PC-3 (cell line): ENCODE measurements at regions not wholly inside any gene's neighbourhood (a gene's known extent, or its start where the extent isn't known, plus 50 kb on each side); places are given as distances from the start of the nearest gene placed in this dataset.

ENCODE experiments used
- EZH2 ChIP-seq: fragments of 300-600 bp; sonication (generic); IDR thresholded peaks from one replicate; pipeline ENCODE4 v1.6.1; 2017; ENCODE audit warnings: antibody characterized with exemption, mild to moderate bottlenecking, low read length; ENCODE audit not compliant: unreplicated experiment
- TF ChIP-seq, protein P1 (sequence below): fragments of 300-600 bp; sonication (generic); conservative IDR thresholded peaks from 2 replicates; pipeline ENCODE4 v1.5.1; 2017; ENCODE audit warnings: antibody characterized with exemption, low read depth, mild to moderate bottlenecking, low read length

- TF ChIP-seq, protein P1, sequence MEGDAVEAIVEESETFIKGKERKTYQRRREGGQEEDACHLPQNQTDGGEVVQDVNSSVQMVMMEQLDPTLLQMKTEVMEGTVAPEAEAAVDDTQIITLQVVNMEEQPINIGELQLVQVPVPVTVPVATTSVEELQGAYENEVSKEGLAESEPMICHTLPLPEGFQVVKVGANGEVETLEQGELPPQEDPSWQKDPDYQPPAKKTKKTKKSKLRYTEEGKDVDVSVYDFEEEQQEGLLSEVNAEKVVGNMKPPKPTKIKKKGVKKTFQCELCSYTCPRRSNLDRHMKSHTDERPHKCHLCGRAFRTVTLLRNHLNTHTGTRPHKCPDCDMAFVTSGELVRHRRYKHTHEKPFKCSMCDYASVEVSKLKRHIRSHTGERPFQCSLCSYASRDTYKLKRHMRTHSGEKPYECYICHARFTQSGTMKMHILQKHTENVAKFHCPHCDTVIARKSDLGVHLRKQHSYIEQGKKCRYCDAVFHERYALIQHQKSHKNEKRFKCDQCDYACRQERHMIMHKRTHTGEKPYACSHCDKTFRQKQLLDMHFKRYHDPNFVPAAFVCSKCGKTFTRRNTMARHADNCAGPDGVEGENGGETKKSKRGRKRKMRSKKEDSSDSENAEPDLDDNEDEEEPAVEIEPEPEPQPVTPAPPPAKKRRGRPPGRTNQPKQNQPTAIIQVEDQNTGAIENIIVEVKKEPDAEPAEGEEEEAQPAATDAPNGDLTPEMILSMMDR = no peak
- TF ChIP-seq EZH2 = no peak
Measured at GRCh38 chr1:90386899-90387720, 330.0 kb downstream of the BARHL2 start.
